Lung (tissue), 11 donors: ENCODE measurements at regions not wholly inside any gene's neighbourhood (a gene's known extent, or its start where the extent isn't known, plus 50 kb on each side); places are given as distances from the start of the nearest gene placed in this dataset.
A peak's percentile ranks its signal among the peaks of the same experiment; 100 is the strongest.

Experiments used
- ATAC-seq: fragments of 200-7000 bp; cut with Tn5 transposase; one replicate; pipeline ENCODE4 v1.9.1; 2020; ENCODE audit warnings: moderate number of reproducible peaks; ENCODE audit not compliant: insufficient read depth, low FRiP score
- DNase-seq, 3 donors: peaks; one replicate each; pipeline ENCODE4 v3.0.0-alpha.2; 2013 to 2017
- H3K27ac ChIP-seq, 2 donors: one replicate each; pipeline ENCODE4 v1.5.1; 2013; ENCODE audit warnings: mild to moderate bottlenecking in 2 of 2, moderate library complexity in 2 of 2, control low read depth in 1 of 2, inconsistent platforms in 1 of 2, low read depth in 1 of 2, low read length in 1 of 2
- H3K27me3 ChIP-seq, 3 donors: one replicate each; pipeline ENCODE4 v1.5.1; 2013; ENCODE audit warnings: low read length in 2 of 3; ENCODE audit not compliant: control insufficient read depth in 3 of 3, insufficient read depth in 3 of 3
- H3K36me3 ChIP-seq, 4 donors: one replicate each; pipeline ENCODE4 v1.5.1; 2013; ENCODE audit warnings: low read length in 4 of 4, mild to moderate bottlenecking in 1 of 4, moderate library complexity in 1 of 4; ENCODE audit not compliant: control insufficient read depth in 4 of 4, insufficient read depth in 4 of 4
- H3K4me1 ChIP-seq, 5 donors: one replicate each; pipeline ENCODE4 v1.5.1; 2013; ENCODE audit warnings: low read length in 5 of 5, mild to moderate bottlenecking in 2 of 5, moderate library complexity in 1 of 5; ENCODE audit not compliant: control insufficient read depth in 5 of 5, insufficient read depth in 5 of 5
- H3K4me3 ChIP-seq: one replicate; pipeline ENCODE4 v1.5.1; 2013; ENCODE audit warnings: mild to moderate bottlenecking, control low read depth, moderate library complexity
- H3K9ac ChIP-seq, 2 donors: one replicate each; pipeline ENCODE4 v1.5.1; 2013; ENCODE audit warnings: low read length in 2 of 2, control low read depth in 1 of 2; ENCODE audit not compliant: insufficient read depth in 1 of 2
- H3K9me3 ChIP-seq, 4 donors: one replicate each; pipeline ENCODE4 v1.5.1; 2013; ENCODE audit warnings: low read length in 3 of 4, mild to moderate bottlenecking in 1 of 4, moderate library complexity in 1 of 4; ENCODE audit not compliant: control insufficient read depth in 4 of 4, insufficient read depth in 3 of 4
- CTCF ChIP-seq: IDR thresholded peaks from 2 replicates; pipeline ENCODE4 v1.5.1; 2012; ENCODE audit warnings: mild to moderate bottlenecking; ENCODE audit errors: control extremely low read depth, extremely low read depth
- WGBS, 2 donors: extraction: QIAGEN DNeasy Blood & Tissue Kit; methylation state at CpG; one replicate each; pipeline ENCODE4 v1.1.7; 2013; 5-methylcytosine and 5-hydroxymethylcytosine counted together
- donor health status: control.
- donor health status: control.
- donor health status: Bipolar disorder and iron deficiency.
- donor health status: healthy.
- donor health status: DM: yes; HTN: yes; CAD: no.

GRCh38 chr5:101430551-101430950 is 527.5 kb upstream of the ST8SIA4 start:
- no peaks in the 10 kb centered on the region for H3K27me3 ChIP-seq
- no peak overlapping the region for H3K4me3 ChIP-seq
- H3K36me3 ChIP-seq, result no peaks in the 10 kb centered on the region
- no peak overlapping the region for H3K9ac ChIP-seq
- DNase-seq, result no peak
- H3K9me3 ChIP-seq, result no peaks in the 10 kb centered on the region
- peaks cover 0 to 3% (median 0%) of the 10 kb centered on the region in 5 donors for H3K4me1 ChIP-seq
- no peak overlapping the region for H3K27ac ChIP-seq
- WGBS, 2 donors, result 88 to 94% methylated on average over 2 of the region's 2 CpGs
- no peak for ATAC-seq
- TF ChIP-seq CTCF, result no peak

GRCh38 chr5:101429241-101429640 is 526.2 kb upstream of the ST8SIA4 start:
- no peak for TF ChIP-seq CTCF
- DNase-seq (no peak), ATAC-seq (no peak)
- H3K9ac ChIP-seq, result no peak overlapping the region
- H3K36me3 ChIP-seq, result no peaks in the 10 kb centered on the region
- WGBS, 2 donors, result 65 to 86% methylated on average over 1 of the region's 1 CpG
- no peaks in the 10 kb centered on the region for H3K9me3 ChIP-seq
- H3K4me1 ChIP-seq, result peaks cover 0 to 5% (median 0%) of the 10 kb centered on the region in 5 donors
- no peak overlapping the region for H3K4me3 ChIP-seq
- no peaks in the 10 kb centered on the region for H3K27me3 ChIP-seq
- no peak overlapping the region for H3K27ac ChIP-seq

DNA sequence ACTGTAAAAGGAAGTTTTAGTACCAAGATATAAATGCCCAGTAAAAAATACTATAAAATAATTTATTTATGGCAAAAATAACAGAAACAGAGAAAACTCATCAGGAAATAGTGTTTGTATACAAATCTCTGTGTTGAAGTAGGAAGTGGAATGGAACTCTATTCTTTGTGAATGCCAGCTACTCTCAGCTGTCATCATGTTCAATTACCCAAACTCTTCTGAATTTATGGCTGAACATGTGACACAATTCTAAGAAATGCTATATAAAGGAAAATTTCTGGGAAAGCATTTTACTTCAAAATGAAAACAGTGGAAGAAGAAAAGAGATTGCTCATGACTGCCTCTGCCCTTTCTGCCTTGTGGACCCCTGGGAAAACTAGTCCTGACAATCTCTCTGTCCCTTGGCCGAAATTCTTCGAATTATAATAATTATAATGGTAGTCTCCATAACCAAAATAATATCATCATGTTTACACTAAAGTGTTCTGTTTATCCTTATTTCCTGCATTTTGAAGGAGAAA is 522.3 kb upstream of the ST8SIA4 start:
- no peak overlapping the region for H3K4me3 ChIP-seq
- no peak overlapping the region for H3K27ac ChIP-seq
- H3K4me1 ChIP-seq, result peaks cover 0 to 5% (median 0%) of the 10 kb centered on the region in 5 donors
- no peaks in the 10 kb centered on the region for H3K36me3 ChIP-seq
- no peak for TF ChIP-seq CTCF
- ATAC-seq, result no peak
- no peaks in the 10 kb centered on the region for H3K27me3 ChIP-seq
- WGBS, 2 donors, result 75 to 82% methylated on average over 2 of the region's 2 CpGs
- no peaks in the 10 kb centered on the region for H3K9me3 ChIP-seq
- peak in 2 of 3 donors; percentile 27 to 44 for DNase-seq
- no peak overlapping the region for H3K9ac ChIP-seq
